HG03060 (cell line): ENCODE measurements at regions not wholly inside any gene's neighbourhood (a gene's known extent, or its start where the extent isn't known, plus 50 kb on each side); places are given as distances from the start of the nearest gene placed in this dataset.

Source experiments
- ATAC-seq: cut with Tn5 transposase; IDR thresholded peaks from one replicate; pipeline ENCODE4 v1.9.1; 2021; ENCODE audit warnings: low read depth, moderate number of reproducible peaks; ENCODE audit not compliant: unreplicated experiment

- ATAC-seq = no peak
These were observed 94.9 kb upstream of the TECRL start for GRCh38 chr4:64503945-64504675.

DNA sequence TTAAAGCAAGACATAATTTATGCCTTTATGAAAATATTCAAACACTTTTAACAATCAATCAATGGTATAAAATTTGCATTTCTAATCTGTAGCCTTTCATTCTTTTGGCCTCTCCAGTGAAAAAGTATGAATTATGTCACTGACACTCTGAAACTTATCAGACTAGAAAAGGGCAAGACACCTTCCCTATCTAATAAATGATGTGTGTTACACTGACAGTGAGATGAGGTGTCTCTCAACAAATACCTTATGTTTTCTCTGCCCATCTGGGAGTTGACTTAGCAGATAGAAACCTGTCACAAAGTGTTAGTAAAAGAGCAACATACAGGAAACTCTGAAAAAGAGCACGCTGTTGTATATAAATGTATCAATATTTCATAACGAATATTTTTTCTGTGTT, 94.2 kb upstream of the TECRL start:
- ATAC-seq = no peak

DNA sequence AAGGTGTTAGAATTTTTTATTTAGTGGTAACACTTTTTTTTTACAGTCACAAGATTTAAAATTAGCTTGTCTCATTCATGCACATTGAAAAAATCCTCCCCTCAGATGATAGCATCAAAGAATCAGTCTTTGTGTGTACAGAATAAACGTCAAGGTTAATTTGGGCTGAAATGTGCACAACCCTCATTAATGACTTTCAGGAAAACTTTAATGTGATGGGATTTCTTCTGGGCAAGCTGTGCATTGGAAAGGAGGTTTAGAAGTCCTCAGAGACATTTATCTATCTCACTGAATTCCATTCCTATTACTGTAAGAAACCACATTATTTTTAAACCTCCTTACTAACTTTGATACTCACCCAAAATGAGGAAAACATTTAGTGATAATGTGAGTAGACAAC, 88.2 kb upstream of the TECRL start:
- ATAC-seq = no peak

- no peak for ATAC-seq
These were observed 86.7 kb upstream of the TECRL start for GRCh38 chr4:64495946-64496345.

GRCh38 chr4:64489628-64490027, 80.4 kb upstream of the TECRL start:
- no peak for ATAC-seq

DNA sequence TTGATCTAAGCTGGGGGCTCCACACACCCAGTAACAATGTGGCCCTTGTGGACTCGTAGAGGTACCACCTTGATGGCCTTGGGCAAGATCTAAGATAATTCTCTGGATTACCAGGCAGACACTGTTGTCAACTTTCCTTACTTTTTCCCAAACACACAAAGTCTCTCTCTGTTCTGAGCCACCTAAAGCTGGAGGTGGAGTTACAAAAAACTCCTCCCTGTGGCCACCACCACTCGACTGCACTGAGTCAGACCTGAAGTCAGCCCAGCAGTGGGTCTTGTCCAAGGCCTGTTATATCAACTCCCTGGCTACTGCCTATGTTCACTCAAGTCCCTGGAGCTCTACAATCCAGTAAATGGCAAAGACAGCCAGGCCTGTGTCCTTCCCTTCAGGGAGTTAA, 70.1 kb upstream of the TECRL start:
- ATAC-seq = no peak

DNA sequence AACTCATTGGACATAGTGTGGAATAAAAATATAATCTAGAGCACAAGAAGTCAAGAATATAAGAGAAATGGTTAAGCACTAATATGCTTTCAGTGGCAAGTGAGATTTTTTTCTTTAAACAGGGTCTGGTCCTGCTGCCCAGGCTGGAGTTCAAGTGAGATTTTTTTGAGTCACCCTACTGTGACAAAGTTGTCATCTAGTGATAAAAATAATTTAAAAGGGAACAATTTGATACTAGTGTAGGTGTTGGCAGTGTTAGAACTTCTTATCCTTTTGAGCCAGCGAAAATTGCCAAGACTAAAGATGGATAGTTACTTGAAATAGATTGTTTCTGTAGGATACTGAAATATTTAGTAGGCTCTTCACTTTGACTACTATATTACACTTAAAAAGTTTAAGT, 67.9 kb upstream of the TECRL start:
- ATAC-seq = no peak

DNA sequence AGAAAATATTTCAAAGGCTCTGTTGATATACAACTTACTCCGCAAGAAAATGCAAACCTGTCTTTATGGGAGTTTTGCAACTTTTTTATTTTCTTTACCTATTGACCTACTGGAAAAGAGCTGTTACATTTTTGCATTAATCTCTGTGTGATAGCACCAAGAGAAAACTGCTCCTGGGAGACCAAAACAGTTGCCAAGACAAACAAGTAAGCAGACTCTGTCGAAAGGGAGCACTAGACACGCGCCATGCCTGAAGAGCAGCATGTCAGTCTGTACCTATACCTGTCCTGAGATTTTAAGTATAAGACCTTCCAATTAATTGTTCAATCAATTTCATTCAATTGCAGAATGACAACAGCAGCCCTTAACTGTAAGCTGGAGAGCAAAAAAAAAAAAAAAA, 56.0 kb upstream of the TECRL start:
- ATAC-seq = no peak

DNA sequence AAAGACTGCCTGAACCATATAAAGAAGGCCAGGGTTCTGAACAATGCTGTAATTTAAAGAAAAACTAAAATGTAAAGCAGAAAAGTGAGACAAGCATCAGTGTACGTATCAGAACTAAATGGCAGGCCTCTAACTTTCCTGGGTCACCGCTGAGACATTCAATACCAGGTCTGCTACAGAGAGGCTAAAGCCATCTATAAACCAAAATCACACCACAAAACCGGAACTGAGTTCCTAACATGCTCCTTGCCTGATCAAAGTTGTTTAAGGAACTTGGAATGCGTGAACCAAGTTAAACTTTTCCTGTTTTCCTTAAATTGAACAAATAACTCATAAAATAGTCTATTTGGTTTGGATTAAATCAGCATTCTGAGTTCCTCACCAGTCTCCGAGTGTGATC, 55.3 kb upstream of the TECRL start:
- ATAC-seq = no peak
